HepG2 (cell line): ENCODE measurements at regions not wholly inside any gene's neighbourhood (a gene's known extent, or its start where the extent isn't known, plus 50 kb on each side); places are given as distances from the start of the nearest gene placed in this dataset.

ENCODE experiments used
- ATAC-seq: fragments of 200-7000 bp; cut with Tn5 transposase; 3 replicates; pipeline ENCODE4 v1.9.1; 2020; ENCODE audit warnings: mild to moderate bottlenecking, moderate library complexity
- BruUV-seq: library from RNA; stranded (reverse); fragments of 400-500 nt; replicated peaks from 2 replicates; lab custom pipeline; 2021; lab: Mats Ljungman, UMichigan
- CTCF ChIA-PET: fragments of 300-600 bp; formaldehyde crosslinking; extraction: SDS; loops from one replicate; lab custom pipeline; 2021; ENCODE audit warnings: low total read pairs, inconsistent platforms, low intra/inter-chr PET ratio; lab: Yijun Ruan, JAX
- POLR2A ChIA-PET: fragments of 350-600 bp; sonication (Branson Sonifier 250); formaldehyde crosslinking; loops from one replicate; lab custom pipeline; 2020; ENCODE audit warnings: antibody characterized with exemption, inconsistent platforms; lab: Yijun Ruan, JAX
- DNase-seq: peaks from one replicate; pipeline ENCODE4 v3.0.0-alpha.2; 2015; ENCODE audit warnings: low spot score
- FAIRE-seq: peaks from 3 replicates; lab custom pipeline; 2011; peaks lifted over from hg19 to GRCh38; lab: Jason Lieb, UNC
- H2AFZ ChIP-seq: one replicate; pipeline ENCODE4 v1.6.1; 2011; ENCODE audit warnings: low read length, inconsistent platforms
- H3K27ac ChIP-seq: fragments of 300-600 bp; 3 replicates; pipeline ENCODE4 v1.8.0; 2011; ENCODE audit warnings: mixed run types, mild to moderate bottlenecking, mixed read lengths, low read length, inconsistent platforms; ENCODE audit not compliant: insufficient read depth; ENCODE audit errors: extremely low read length
- H3K27me3 ChIP-seq, 2 experiments: fragments of 200-600 bp in 1 of 2; 2 replicates in 1 of 2; 3 replicates in 1 of 2; pipeline versions ENCODE4 v1.6.0 to v1.8.0; 2011; ENCODE audit warnings: low read length in 2 of 2, mild to moderate bottlenecking in 2 of 2, moderate library complexity in 2 of 2, inconsistent platforms in 1 of 2; ENCODE audit not compliant: insufficient read depth in 2 of 2, control insufficient read depth in 1 of 2
- H3K36me3 ChIP-seq, 2 experiments: fragments of 200-600 bp in 1 of 2; replicated peaks in 1 of 2; 2 replicates in 1 of 2; 3 replicates in 1 of 2; pipeline versions ENCODE4 v1.5.1 to v1.8.0; 2011; ENCODE audit warnings: low read length in 2 of 2, inconsistent platforms in 1 of 2; ENCODE audit not compliant: insufficient read depth in 2 of 2, control insufficient read depth in 1 of 2
- H3K4me1 ChIP-seq: 2 replicates; pipeline ENCODE4 v1.5.1; 2012; ENCODE audit warnings: low read length, inconsistent platforms; ENCODE audit not compliant: insufficient read depth
- H3K4me2 ChIP-seq: 2 replicates; pipeline ENCODE4 v1.6.0; 2011; ENCODE audit warnings: low read depth, low read length, inconsistent platforms
- H3K4me3 ChIP-seq, 3 experiments: fragments of 200-600 bp in 1 of 3; sonication (generic), shearing (Covaris generic) in 1 of 3; replicated peaks in 1 of 3; 2 replicates each; pipeline ENCODE4 v1.5.1; 2011 to 2016; ENCODE audit warnings: low read length in 3 of 3, inconsistent platforms in 2 of 3, low read depth in 2 of 3, mild to moderate bottlenecking in 2 of 3, control low read depth in 1 of 3, mixed read lengths in 1 of 3; ENCODE audit not compliant: insufficient read depth in 1 of 3
- H3K79me2 ChIP-seq: one replicate; pipeline ENCODE4 v1.6.1; 2011; ENCODE audit warnings: low read length, inconsistent platforms; ENCODE audit not compliant: insufficient read depth
- H3K9ac ChIP-seq: 2 replicates; pipeline ENCODE4 v1.6.0; 2011; ENCODE audit warnings: mild to moderate bottlenecking, low read depth, low read length, inconsistent platforms; ENCODE audit not compliant: insufficient read depth
- H3K9me3 ChIP-seq: 2 replicates; pipeline ENCODE4 v1.5.1; 2012; ENCODE audit warnings: mild to moderate bottlenecking, low read length
- H4K20me1 ChIP-seq: 2 replicates; pipeline ENCODE4 v1.6.0; 2011; ENCODE audit warnings: inconsistent platforms, mild to moderate bottlenecking, low read length, moderate library complexity; ENCODE audit not compliant: insufficient read depth
- RAD51 ChIP-seq: fragments of 450-650 bp; IDR thresholded peaks from 2 replicates; pipeline ENCODE4 v1.6.1; 2016; ENCODE audit warnings: borderline replicate concordance
- USF2 ChIP-seq, 2 experiments: sonication (generic) in 1 of 2; formaldehyde crosslinking in 1 of 2; IDR thresholded peaks; 2 replicates each; pipeline versions ENCODE4 v1.5.1 to v1.6.1; 2011 to 2020; ENCODE audit warnings: borderline replicate concordance in 1 of 2, low read depth in 1 of 2, low read length in 1 of 2, mild to moderate bottlenecking in 1 of 2, missing genetic modification reagents in 1 of 2, moderate library complexity in 1 of 2
- ZBTB39 ChIP-seq: sonication (generic); formaldehyde crosslinking; IDR thresholded peaks from 2 replicates; pipeline ENCODE4 v1.5.0; 2020; ENCODE audit warnings: missing genetic modification reagents
- ZNF230 ChIP-seq: sonication (generic); formaldehyde crosslinking; IDR thresholded peaks from 2 replicates; pipeline ENCODE4 v1.4.0; 2020; ENCODE audit warnings: mild to moderate bottlenecking, missing genetic modification reagents
- WGBS: methylation state at CpG from one replicate; pipeline ENCODE4 v1.1.6; 2017; ENCODE audit warnings: low lambda C conversion rate; 5-methylcytosine and 5-hydroxymethylcytosine counted together
- in situ Hi-C: cut with HindIII; loops from 2 replicates; pipeline ENCODE4 v1.10.0; 2017; ENCODE audit warnings: low pct_unique_long_range_greater_than_20kb; ENCODE audit not compliant: extremely low pct_ligation_motif_present
- intact Hi-C: fragments of 100-400 bp; cut with micrococcal nuclease; formaldehyde crosslinking; loops from one replicate; pipeline ENCODE4 v1.10.0; 2022; ENCODE audit not compliant: unreplicated experiment

GRCh38 chr2:59889305-59889704 lies 664.1 kb downstream of the BCL11A start:
- POLR2A ChIA-PET: no interaction called here
- Histone ChIP-seq H3K4me3 (no peak overlapping the region), H3K36me3 (no peaks in the 10 kb centered on the region), H3K4me2 (no peak overlapping the region), H3K9ac (no peak overlapping the region), H2AFZ (no peak overlapping the region), H3K4me1 (no peaks in the 10 kb centered on the region), H3K79me2 (no peaks in the 10 kb centered on the region), H3K27ac (no peak overlapping the region), H3K27me3 (no peaks in the 10 kb centered on the region), H3K9me3 (no peaks in the 10 kb centered on the region), H4K20me1 (no peaks in the 10 kb centered on the region)
- no TSS peak for BruUV-seq
- intact Hi-C loops (no loop called here), in situ Hi-C loops (no loop called here)
- FAIRE-seq: no peak
- CTCF ChIA-PET: no interaction called here
- 31% methylated on average over 8 of the region's 8 CpGs for WGBS
- TF ChIP-seq ZBTB39 (no peak), USF2 (IDR thresholded peaks at IDR 0.05; ENCODE audit: low read depth, low read length) (peak; percentile 70), USF2 (CRISPR knock-in tag; IDR thresholded peaks at IDR 0.05; ENCODE audit: borderline replicate concordance) (no peak), ZNF230 (CRISPR knock-in tag) (no peak), RAD51 (peak; percentile 84)
- no peak for DNase-seq
- ATAC-seq: no peak
